ENCODE measurements at regions not wholly inside any gene's neighbourhood (a gene's known extent, or its start where the extent isn't known, plus 50 kb on each side); places are given as distances from the start of the nearest gene placed in this dataset.

- TF ChIP-seq ZBTB43 (CRISPR knock-in tag; conservative IDR thresholded peaks at IDR 0.05) (no peak), NR1H2 (CRISPR knock-in tag; IDR thresholded peaks at IDR 0.05; ENCODE audit: borderline replicate concordance, low read depth) (no peak), BORCS8-MEF2B (CRISPR knock-in tag; IDR thresholded peaks at IDR 0.05) (no peak), TRIM22 (IDR thresholded peaks at IDR 0.05) (no peak), KLF13 (CRISPR knock-in tag; IDR thresholded peaks at IDR 0.05) (no peak), FOXJ3 (CRISPR knock-in tag; IDR thresholded peaks at IDR 0.05; ENCODE audit: borderline replicate concordance) (no peak)
These were observed 1440.3 kb downstream of the PCDH9 start (continued) for GRCh38 chr13:65789815-65790214.

- Histone ChIP-seq H3K36me3 (replicated peaks in 1 of 2; ENCODE audit: control insufficient read depth in 1 of 2, insufficient read depth in 2 of 2, low read length in 2 of 2) (no peaks in the 10 kb centered on the region), H3K79me2 (ENCODE audit: insufficient read depth, low read length) (no peaks in the 10 kb centered on the region), H4K20me1 (ENCODE audit: insufficient read depth, low read length) (no peaks in the 10 kb centered on the region), H3K27me3 (ENCODE audit: control insufficient read depth in 1 of 2, insufficient read depth in 2 of 2, low read length in 2 of 2) (no peaks in the 10 kb centered on the region), H3K4me1 (ENCODE audit: insufficient read depth, low read length) (no peaks in the 10 kb centered on the region), H3K9ac (ENCODE audit: insufficient read depth, low read depth, low read length) (no peak overlapping the region), H3K4me2 (ENCODE audit: low read depth, low read length) (no peak overlapping the region), H3K27ac (ENCODE audit: extremely low read length, insufficient read depth, low read length) (no peak overlapping the region), H3K4me3 (replicated peaks in 1 of 3; ENCODE audit: insufficient read depth in 1 of 3, low read depth in 2 of 3, low read length in 3 of 3) (no peak overlapping the region), H3K9me3 (ENCODE audit: low read length) (no peaks in the 10 kb centered on the region), H2AFZ (ENCODE audit: low read length) (no peak overlapping the region)
- intact Hi-C loops (cut with micrococcal nuclease; ENCODE audit: unreplicated experiment) (no loop called here), in situ Hi-C loops (cut with HindIII; ENCODE audit: extremely low pct_ligation_motif_present, low pct_unique_long_range_greater_than_20kb) (no loop called here)
- whole genome bisulfite sequencing (ENCODE audit: low lambda C conversion rate), result 1% methylated on average over 3 of the region's 3 CpGs
- CTCF ChIA-PET (ENCODE audit: low intra/inter-chr PET ratio, low total read pairs), result no interaction called here
- DNase-seq (ENCODE audit: low spot score) (no peak), FAIRE-seq (no peak), ATAC-seq (no peak)
- no TSS peak for BruUV-seq (replicated peaks)
- POLR2A ChIA-PET, result no interaction called here
- TF ChIP-seq ZBTB21 (CRISPR knock-in tag; IDR thresholded peaks at IDR 0.05) (no peak), CREB1 (IDR thresholded peaks at IDR 0.05) (peak; percentile 52), CREB1 (CRISPR knock-in tag; IDR thresholded peaks at IDR 0.05) (no peak)
These were observed 1443.1 kb downstream of the PCDH9 start for GRCh38 chr13:65787082-65787481.
